GM06990 (cell line): ENCODE measurements at regions not wholly inside any gene's neighbourhood (a gene's known extent, or its start where the extent isn't known, plus 50 kb on each side); places are given as distances from the start of the nearest gene placed in this dataset.

Experiments
- DNase-seq: peaks from one replicate; pipeline ENCODE4 v3.0.0-alpha.2; 2011; ENCODE audit not compliant: insufficient read length; ENCODE audit errors: extremely low read depth
- H3K27me3 ChIP-seq: replicated peaks from 2 replicates; pipeline ENCODE4 v1.6.0; 2011; ENCODE audit warnings: low read length; ENCODE audit not compliant: control insufficient read depth, insufficient read depth
- H3K36me3 ChIP-seq: 2 replicates; pipeline ENCODE4 v1.5.1; 2011; ENCODE audit warnings: low read length; ENCODE audit not compliant: control insufficient read depth, insufficient read depth
- H3K4me3 ChIP-seq: replicated peaks from 2 replicates; pipeline ENCODE4 v1.5.1; 2011; ENCODE audit warnings: low read depth, mild to moderate bottlenecking, control low read depth, low read length
- TF ChIP-seq, protein P1 (sequence below): IDR thresholded peaks from 2 replicates; pipeline ENCODE4 v1.5.1; 2011; ENCODE audit warnings: low read length, control low read depth, mild to moderate bottlenecking, inconsistent platforms; ENCODE audit not compliant: insufficient read depth, poor library complexity, severe bottlenecking

GRCh38 chr9:90540734-90541133 lies 101.9 kb downstream of the DIRAS2 start:
- Histone ChIP-seq H3K4me3 (no peak overlapping the region), H3K27me3 (no peaks in the 10 kb centered on the region), H3K36me3 (no peaks in the 10 kb centered on the region)
- TF ChIP-seq, protein P1, sequence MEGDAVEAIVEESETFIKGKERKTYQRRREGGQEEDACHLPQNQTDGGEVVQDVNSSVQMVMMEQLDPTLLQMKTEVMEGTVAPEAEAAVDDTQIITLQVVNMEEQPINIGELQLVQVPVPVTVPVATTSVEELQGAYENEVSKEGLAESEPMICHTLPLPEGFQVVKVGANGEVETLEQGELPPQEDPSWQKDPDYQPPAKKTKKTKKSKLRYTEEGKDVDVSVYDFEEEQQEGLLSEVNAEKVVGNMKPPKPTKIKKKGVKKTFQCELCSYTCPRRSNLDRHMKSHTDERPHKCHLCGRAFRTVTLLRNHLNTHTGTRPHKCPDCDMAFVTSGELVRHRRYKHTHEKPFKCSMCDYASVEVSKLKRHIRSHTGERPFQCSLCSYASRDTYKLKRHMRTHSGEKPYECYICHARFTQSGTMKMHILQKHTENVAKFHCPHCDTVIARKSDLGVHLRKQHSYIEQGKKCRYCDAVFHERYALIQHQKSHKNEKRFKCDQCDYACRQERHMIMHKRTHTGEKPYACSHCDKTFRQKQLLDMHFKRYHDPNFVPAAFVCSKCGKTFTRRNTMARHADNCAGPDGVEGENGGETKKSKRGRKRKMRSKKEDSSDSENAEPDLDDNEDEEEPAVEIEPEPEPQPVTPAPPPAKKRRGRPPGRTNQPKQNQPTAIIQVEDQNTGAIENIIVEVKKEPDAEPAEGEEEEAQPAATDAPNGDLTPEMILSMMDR: no peak
- DNase-seq: no peak

DNA sequence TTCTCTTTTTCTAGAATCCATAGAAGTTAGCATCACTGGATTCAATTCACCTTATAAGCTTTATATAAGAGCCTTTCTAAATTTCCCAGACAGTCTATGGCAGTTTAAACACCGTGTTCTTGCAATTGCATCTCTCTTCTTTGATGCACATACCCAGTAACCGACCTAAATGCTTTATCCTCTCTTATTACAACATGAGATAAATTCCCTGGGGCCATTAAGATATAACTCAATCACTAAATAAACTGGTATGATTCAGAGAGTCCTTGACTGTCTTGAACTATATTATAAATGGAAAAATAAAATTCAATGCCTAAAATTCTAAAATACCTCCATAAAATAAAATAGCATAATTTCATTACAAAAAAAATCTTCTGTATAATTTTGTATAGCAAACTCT lies 98.1 kb downstream of the DIRAS2 start:
- Histone ChIP-seq H3K36me3 (no peaks in the 10 kb centered on the region), H3K27me3 (no peaks in the 10 kb centered on the region), H3K4me3 (no peak overlapping the region)
- TF ChIP-seq, protein P1: no peak
- DNase-seq: no peak

- Histone ChIP-seq H3K27me3 (no peaks in the 10 kb centered on the region), H3K4me3 (no peak overlapping the region), H3K36me3 (no peaks in the 10 kb centered on the region)
- DNase-seq: no peak
- TF ChIP-seq, protein P1: no peak
These were observed 96.4 kb downstream of the DIRAS2 start for GRCh38 chr9:90546200-90546599.

DNA sequence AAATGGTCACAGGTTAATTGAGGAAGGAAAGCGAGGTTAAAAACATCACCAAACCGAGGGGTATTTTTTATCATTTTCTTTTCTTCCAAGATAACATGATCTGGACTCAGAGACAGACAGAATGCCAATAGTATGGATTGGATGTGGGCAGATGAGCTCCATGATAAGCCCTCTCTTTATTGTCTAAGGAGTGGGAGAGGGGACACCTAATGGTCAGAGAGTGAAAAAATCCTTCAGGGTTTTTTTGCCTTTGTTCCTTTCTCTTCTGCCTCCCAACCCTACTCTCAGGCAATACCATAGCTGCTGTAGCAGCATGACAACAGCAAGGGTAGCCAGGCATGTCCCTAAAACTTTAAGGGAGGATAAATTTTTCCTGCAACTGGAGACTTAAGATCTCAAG lies 94.7 kb downstream of the DIRAS2 start:
- Histone ChIP-seq H3K36me3 (no peaks in the 10 kb centered on the region), H3K27me3 (no peaks in the 10 kb centered on the region), H3K4me3 (no peak overlapping the region)
- no peak for DNase-seq
- TF ChIP-seq, protein P1: peak; percentile 29

DNA sequence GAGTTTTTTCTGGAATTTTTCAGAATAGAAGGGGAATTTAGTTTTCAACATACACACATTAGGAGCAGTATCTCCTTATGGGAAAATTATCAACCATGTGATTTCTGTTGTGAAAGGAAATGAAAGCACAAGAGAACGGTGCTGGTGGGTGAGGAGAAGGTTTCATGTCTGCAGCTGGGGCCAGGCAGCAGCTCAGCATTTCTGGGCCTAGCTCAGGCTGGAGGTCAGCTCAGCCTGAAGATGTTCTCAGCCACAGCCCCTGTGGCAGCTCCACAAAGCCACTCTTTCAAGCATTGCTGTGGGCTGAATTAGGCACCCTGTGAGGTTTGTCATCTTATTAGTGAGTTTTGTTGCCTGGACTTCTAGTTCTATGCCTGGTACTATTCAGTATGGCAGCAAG lies 90.3 kb downstream of the DIRAS2 start:
- TF ChIP-seq, protein P1: no peak
- H3K27me3 ChIP-seq: no peaks in the 10 kb centered on the region
- no peak for DNase-seq
- no peaks in the 10 kb centered on the region for H3K36me3 ChIP-seq
- no peak overlapping the region for H3K4me3 ChIP-seq

DNA sequence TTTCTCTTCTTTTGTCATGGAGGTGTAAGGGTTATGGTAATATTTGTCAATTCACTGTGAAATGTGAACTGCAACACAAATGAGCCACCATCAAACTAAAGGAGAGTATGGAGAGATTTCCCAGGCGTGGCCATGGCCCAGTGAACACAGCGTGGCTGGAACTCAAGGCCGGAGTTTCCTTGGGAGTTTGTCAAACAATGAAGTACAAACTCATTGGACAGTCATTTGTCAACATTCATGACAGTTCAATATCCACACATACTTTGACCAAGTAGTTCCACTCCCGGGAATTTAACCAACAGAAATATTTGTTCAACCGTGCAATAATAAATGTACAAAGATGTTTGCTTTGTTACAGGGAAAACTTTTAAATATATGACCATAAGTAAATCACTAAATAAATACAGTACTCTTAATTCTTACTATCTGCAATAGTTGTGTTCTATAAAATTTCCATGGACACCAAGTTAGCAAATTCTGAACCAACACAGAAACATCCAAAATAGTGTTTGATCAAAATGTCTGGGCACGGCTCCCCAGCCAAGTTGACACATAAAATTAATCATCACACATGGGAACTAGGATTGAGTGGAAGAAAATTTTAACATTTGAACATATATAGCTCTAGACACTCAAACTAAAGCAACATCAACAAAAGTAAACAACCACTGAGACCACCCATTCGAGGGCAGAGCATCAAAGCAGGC lies 87.1 kb downstream of the DIRAS2 start:
- H3K4me3 ChIP-seq: no peak overlapping the region
- no peaks in the 10 kb centered on the region for H3K36me3 ChIP-seq
- no peak for DNase-seq
- TF ChIP-seq, protein P1: no peak
- H3K27me3 ChIP-seq: no peaks in the 10 kb centered on the region
